ENCODE measurements at regions not wholly inside any gene's neighbourhood (a gene's known extent, or its start where the extent isn't known, plus 50 kb on each side); places are given as distances from the start of the nearest gene placed in this dataset.

GRCh38 chr5:54823006-54823405 is 162.4 kb downstream of the ESM1 start:
- TF ChIP-seq, protein P1, sequence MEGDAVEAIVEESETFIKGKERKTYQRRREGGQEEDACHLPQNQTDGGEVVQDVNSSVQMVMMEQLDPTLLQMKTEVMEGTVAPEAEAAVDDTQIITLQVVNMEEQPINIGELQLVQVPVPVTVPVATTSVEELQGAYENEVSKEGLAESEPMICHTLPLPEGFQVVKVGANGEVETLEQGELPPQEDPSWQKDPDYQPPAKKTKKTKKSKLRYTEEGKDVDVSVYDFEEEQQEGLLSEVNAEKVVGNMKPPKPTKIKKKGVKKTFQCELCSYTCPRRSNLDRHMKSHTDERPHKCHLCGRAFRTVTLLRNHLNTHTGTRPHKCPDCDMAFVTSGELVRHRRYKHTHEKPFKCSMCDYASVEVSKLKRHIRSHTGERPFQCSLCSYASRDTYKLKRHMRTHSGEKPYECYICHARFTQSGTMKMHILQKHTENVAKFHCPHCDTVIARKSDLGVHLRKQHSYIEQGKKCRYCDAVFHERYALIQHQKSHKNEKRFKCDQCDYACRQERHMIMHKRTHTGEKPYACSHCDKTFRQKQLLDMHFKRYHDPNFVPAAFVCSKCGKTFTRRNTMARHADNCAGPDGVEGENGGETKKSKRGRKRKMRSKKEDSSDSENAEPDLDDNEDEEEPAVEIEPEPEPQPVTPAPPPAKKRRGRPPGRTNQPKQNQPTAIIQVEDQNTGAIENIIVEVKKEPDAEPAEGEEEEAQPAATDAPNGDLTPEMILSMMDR (IDR thresholded peaks at IDR 0.05) = no peak
- TF ChIP-seq RCOR1 (IDR thresholded peaks at IDR 0.05; ENCODE audit: low read length) (no peak), REST (IDR thresholded peaks at IDR 0.05; ENCODE audit: low read depth, low read length) (no peak), EP300 (IDR thresholded peaks at IDR 0.05; ENCODE audit: borderline replicate concordance in 1 of 2, low read depth in 1 of 2, low read length in 1 of 2) (no peak), CHD2 (IDR thresholded peaks at IDR 0.05; ENCODE audit: low read length, partially characterized antibody) (no peak), NRF1 (IDR thresholded peaks at IDR 0.05; ENCODE audit: low read depth, low read length) (no peak), GABPA (IDR thresholded peaks at IDR 0.05; ENCODE audit: low read depth) (no peak), GATA2 (CRISPR knock-in tag; IDR thresholded peaks at IDR 0.05) (no peak), USF2 (IDR thresholded peaks at IDR 0.05; ENCODE audit: borderline replicate concordance, low read depth, low read length) (no peak), MXI1 (IDR thresholded peaks at IDR 0.05; ENCODE audit: low read depth, low read length) (no peak), RAD21 (IDR thresholded peaks at IDR 0.05; ENCODE audit: low read length) (no peak), PBX3 (IDR thresholded peaks at IDR 0.05) (no peak), RXRA (IDR thresholded peaks at IDR 0.05; ENCODE audit: borderline replicate concordance, low read depth) (no peak)

Measured in SK-N-SH (cell line).